PC-3 (cell line): ENCODE measurements at regions not wholly inside any gene's neighbourhood (a gene's known extent, or its start where the extent isn't known, plus 50 kb on each side); places are given as distances from the start of the nearest gene placed in this dataset.

ENCODE experiments used
- ATAC-seq: fragments of 200-7000 bp; cut with Tn5 transposase; 2 replicates; pipeline ENCODE4 v1.9.1; 2020; ENCODE audit warnings: mild to moderate bottlenecking, moderate library complexity
- BruUV-seq: library from RNA; stranded (reverse); fragments of 400-500 nt; replicated peaks from 2 replicates; lab custom pipeline; 2021; lab: Mats Ljungman, UMichigan
- CTCF ChIA-PET: fragments of 300-600 bp; sonication (Branson Sonifier 250); formaldehyde crosslinking; loops from one replicate; lab custom pipeline; 2022; ENCODE audit warnings: antibody characterized with exemption; lab: Charles Lee
- POLR2A ChIA-PET: fragments of 300-600 bp; sonication (Branson Sonifier 250); formaldehyde crosslinking; loops from one replicate; lab custom pipeline; 2022; ENCODE audit warnings: antibody characterized with exemption; ENCODE audit not compliant: unreplicated experiment; lab: Charles Lee
- DNase-seq: peaks from one replicate; pipeline ENCODE4 v3.0.0-alpha.2; 2015
- H2AFZ ChIP-seq: fragments of 300-600 bp; sonication (generic); 2 replicates; pipeline ENCODE4 v1.6.0; 2016; ENCODE audit warnings: antibody characterized with exemption, low read length
- H3F3A ChIP-seq: fragments of 300-600 bp; sonication (generic); one replicate; pipeline ENCODE4 v1.6.0; 2017; ENCODE audit warnings: antibody characterized with exemption, low read length, control low read depth, mild to moderate bottlenecking; ENCODE audit not compliant: unreplicated experiment
- H3K27ac ChIP-seq: fragments of 300-600 bp; sonication (generic); 2 replicates; pipeline ENCODE4 v1.5.1; 2016; ENCODE audit warnings: mild to moderate bottlenecking, low read length
- H3K27me3 ChIP-seq: fragments of 300-600 bp; sonication (generic); 2 replicates; pipeline ENCODE4 v1.6.1; 2016; ENCODE audit warnings: low read length, mixed read lengths
- H3K36me3 ChIP-seq: fragments of 300-600 bp; sonication (generic); 2 replicates; pipeline ENCODE4 v1.6.1; 2016; ENCODE audit warnings: low read depth, mixed run types, low read length, mixed read lengths
- H3K4me1 ChIP-seq: fragments of 300-600 bp; sonication (generic); 2 replicates; pipeline ENCODE4 v1.5.1; 2016; ENCODE audit warnings: low read length; ENCODE audit not compliant: insufficient read depth
- H3K4me2 ChIP-seq: fragments of 300-600 bp; sonication (generic); 2 replicates; pipeline ENCODE4 v1.6.0; 2016; ENCODE audit warnings: low read length
- H3K4me3 ChIP-seq: fragments of 300-600 bp; sonication (generic); 2 replicates; pipeline ENCODE4 v1.5.1; 2016; ENCODE audit warnings: mild to moderate bottlenecking, low read length, mixed read lengths
- H3K79me2 ChIP-seq: fragments of 300-600 bp; sonication (generic); 2 replicates; pipeline ENCODE4 v1.6.1; 2017; ENCODE audit warnings: low read length, mixed read lengths
- H3K9ac ChIP-seq: fragments of 300-600 bp; sonication (generic); 2 replicates; pipeline ENCODE4 v1.6.0; 2016; ENCODE audit warnings: mild to moderate bottlenecking, low read length
- H3K9me2 ChIP-seq: fragments of 300-600 bp; sonication (generic); replicated peaks from 2 replicates; pipeline ENCODE4 v1.6.1; 2016; ENCODE audit warnings: mixed run types, low read length, mixed read lengths
- H3K9me3 ChIP-seq: fragments of 300-600 bp; sonication (generic); 2 replicates; pipeline ENCODE4 v1.6.1; 2016; ENCODE audit warnings: low read length, mixed read lengths
- H4K20me1 ChIP-seq: fragments of 300-600 bp; sonication (generic); 2 replicates; pipeline ENCODE4 v1.6.1; 2016; ENCODE audit warnings: low read length, mixed read lengths
- CTCF ChIP-seq: fragments of 300-600 bp; sonication (generic); conservative IDR thresholded peaks from 2 replicates; pipeline ENCODE4 v1.5.1; 2017; ENCODE audit warnings: antibody characterized with exemption, low read depth, mild to moderate bottlenecking, low read length
- EZH2 ChIP-seq: fragments of 300-600 bp; sonication (generic); IDR thresholded peaks from one replicate; pipeline ENCODE4 v1.6.1; 2017; ENCODE audit warnings: antibody characterized with exemption, mild to moderate bottlenecking, low read length; ENCODE audit not compliant: unreplicated experiment
- EZH2phosphoT487 ChIP-seq: fragments of 300-600 bp; sonication (generic); IDR thresholded peaks from 2 replicates; pipeline ENCODE4 v1.6.1; 2018; ENCODE audit warnings: mild to moderate bottlenecking, antibody characterized with exemption, low read length, borderline replicate concordance
- intact Hi-C: fragments of 100-400 bp; cut with micrococcal nuclease; formaldehyde crosslinking; loops from 2 replicates; pipeline ENCODE4 v1.9.0; 2023

- BruUV-seq, result no TSS peak
- Histone ChIP-seq H2AFZ (no peak overlapping the region), H3K9me2 (no peaks in the 10 kb centered on the region), H3K79me2 (no peaks in the 10 kb centered on the region), H3F3A (no peaks in the 10 kb centered on the region), H3K4me1 (no peaks in the 10 kb centered on the region), H4K20me1 (no peaks in the 10 kb centered on the region), H3K9me3 (peaks cover 13% of the 10 kb centered on the region; the same call in 1 of the 2 replicates), H3K36me3 (no peaks in the 10 kb centered on the region), H3K27me3 (no peaks in the 10 kb centered on the region), H3K4me3 (no peak overlapping the region), H3K9ac (no peak overlapping the region), H3K4me2 (no peak overlapping the region), H3K27ac (no peak overlapping the region)
- ATAC-seq, result no peak
- no peak for DNase-seq
- ChIA-PET CTCF (no interaction called here), POLR2A (no interaction called here)
- intact Hi-C loops, result no loop called here
- TF ChIP-seq EZH2phosphoT487, result no peak
- TF ChIP-seq CTCF, result no peak
- no peak for TF ChIP-seq EZH2
Measured at GRCh38 chr1:163906283-163906682, 584.5 kb downstream of the NUF2 start.

DNA sequence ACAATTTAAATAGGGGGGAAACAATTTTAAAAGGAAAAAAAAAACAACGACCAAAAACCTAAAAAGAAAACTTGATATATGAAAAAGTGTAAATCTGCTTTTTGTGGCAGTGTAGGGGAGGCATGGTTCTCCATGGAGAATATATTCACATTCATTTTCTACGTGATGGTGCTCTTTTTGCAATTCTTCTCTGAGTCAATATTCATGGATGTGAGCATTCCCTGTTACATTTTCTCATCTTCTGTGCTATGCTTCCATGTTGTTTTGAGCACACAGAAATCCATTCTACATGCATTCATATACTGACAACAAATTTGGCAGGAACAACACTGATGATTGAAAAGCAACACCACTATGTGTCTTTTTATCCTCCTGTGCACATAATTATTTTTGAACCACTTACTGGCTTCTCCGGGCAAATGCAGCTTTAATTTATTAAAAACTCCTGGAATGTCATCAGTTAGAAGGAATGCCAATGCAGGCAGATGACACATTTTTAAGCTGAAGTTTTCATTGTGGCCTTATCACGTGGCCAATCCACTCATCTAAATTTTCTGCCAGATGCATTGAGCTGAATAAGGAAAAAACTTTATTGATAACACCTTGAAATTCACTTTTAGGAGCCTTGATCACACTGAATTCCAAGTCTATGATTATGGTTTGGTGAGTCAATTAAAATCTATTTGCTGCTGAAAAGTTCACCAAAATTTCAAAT, 590.6 kb downstream of the NUF2 start:
- CTCF ChIA-PET, result no interaction called here
- Histone ChIP-seq H3K9ac (no peak overlapping the region), H4K20me1 (no peaks in the 10 kb centered on the region), H3K27ac (no peak overlapping the region), H2AFZ (no peak overlapping the region), H3K36me3 (no peaks in the 10 kb centered on the region), H3K4me3 (no peak overlapping the region), H3F3A (no peaks in the 10 kb centered on the region), H3K4me2 (no peak overlapping the region), H3K79me2 (no peaks in the 10 kb centered on the region), H3K9me2 (no peaks in the 10 kb centered on the region), H3K4me1 (no peaks in the 10 kb centered on the region), H3K27me3 (no peaks in the 10 kb centered on the region), H3K9me3 (peaks cover 7% of the 10 kb centered on the region; the same call in 1 of the 2 replicates)
- TF ChIP-seq EZH2, result no peak
- TF ChIP-seq CTCF, result no peak
- no peak for TF ChIP-seq EZH2phosphoT487
- ATAC-seq (no peak), DNase-seq (no peak)
- BruUV-seq, result no TSS peak
- intact Hi-C loops, result no loop called here
- POLR2A ChIA-PET, result no interaction called here

GRCh38 chr1:163914785-163915413, 593.1 kb downstream of the NUF2 start:
- DNase-seq (no peak), ATAC-seq (no peak)
- Histone ChIP-seq H3K9ac (no peak overlapping the region), H2AFZ (no peak overlapping the region), H3K4me1 (no peaks in the 10 kb centered on the region), H4K20me1 (no peaks in the 10 kb centered on the region), H3K9me2 (no peaks in the 10 kb centered on the region), H3K79me2 (no peaks in the 10 kb centered on the region), H3F3A (no peaks in the 10 kb centered on the region), H3K36me3 (no peaks in the 10 kb centered on the region), H3K4me2 (no peak overlapping the region), H3K4me3 (no peak overlapping the region), H3K9me3 (no peaks in the 10 kb centered on the region), H3K27me3 (no peaks in the 10 kb centered on the region), H3K27ac (no peak overlapping the region)
- BruUV-seq, result no TSS peak
- intact Hi-C loops, result no loop called here
- ChIA-PET POLR2A (no interaction called here), CTCF (no interaction called here)
- TF ChIP-seq CTCF, result no peak
- TF ChIP-seq EZH2phosphoT487, result no peak
- TF ChIP-seq EZH2, result no peak
